IMR-90 (cell line): ENCODE measurements at regions not wholly inside any gene's neighbourhood (a gene's known extent, or its start where the extent isn't known, plus 50 kb on each side); places are given as distances from the start of the nearest gene placed in this dataset.

ENCODE experiments used
- ATAC-seq: fragments of 200-7000 bp; cut with Tn5 transposase; 2 replicates; pipeline ENCODE4 v1.9.1; 2020; ENCODE audit warnings: low read depth, mild to moderate bottlenecking, moderate library complexity
- BruUV-seq: library from RNA; stranded (reverse); fragments of 400-500 nt; replicated peaks from 2 replicates; lab custom pipeline; 2021; lab: Mats Ljungman, UMichigan
- CTCF ChIA-PET: fragments of 300-600 bp; formaldehyde crosslinking; extraction: SDS; loops from one replicate; lab custom pipeline; 2021; ENCODE audit warnings: antibody characterized with exemption; lab: Yijun Ruan, JAX
- POLR2A ChIA-PET: fragments of 300-600 bp; sonication (Branson Sonifier 250); formaldehyde crosslinking; loops from one replicate; lab custom pipeline; 2022; ENCODE audit warnings: antibody characterized with exemption; ENCODE audit not compliant: unreplicated experiment; lab: Charles Lee
- DNase-seq: peaks from one replicate; pipeline ENCODE4 v3.0.0; 2013
- H2AFZ ChIP-seq: replicated peaks from 2 replicates; pipeline ENCODE3; 2013; ENCODE audit warnings: low read length, mild to moderate bottlenecking; ENCODE audit not compliant: poor library complexity
- H2AK5ac ChIP-seq: 2 replicates; pipeline ENCODE4 v1.6.1; 2013; ENCODE audit warnings: low read depth, low read length, inconsistent platforms
- H2AK9ac ChIP-seq: replicated peaks from 2 replicates; pipeline ENCODE3; 2013; ENCODE audit warnings: mild to moderate bottlenecking, low read depth, low read length, moderate library complexity; ENCODE audit not compliant: poor library complexity
- H2BK120ac ChIP-seq: 2 replicates; pipeline ENCODE4 v1.6.1; 2013; ENCODE audit warnings: low read depth, low read length, inconsistent platforms
- H2BK15ac ChIP-seq: 3 replicates; pipeline ENCODE4 v1.6.1; 2013; ENCODE audit warnings: low read depth, low read length, inconsistent platforms
- H2BK20ac ChIP-seq: 2 replicates; pipeline ENCODE4 v1.6.1; 2013; ENCODE audit warnings: low read depth, mild to moderate bottlenecking, inconsistent platforms, low read length, moderate library complexity
- H2BK5ac ChIP-seq: 2 replicates; pipeline ENCODE4 v1.6.1; 2013; ENCODE audit warnings: mild to moderate bottlenecking, low read depth, low read length, inconsistent platforms; ENCODE audit not compliant: poor library complexity, severe bottlenecking
- H3K14ac ChIP-seq: replicated peaks from 2 replicates; pipeline ENCODE4 v1.6.1; 2013; ENCODE audit warnings: low read depth, low read length, inconsistent platforms
- H3K18ac ChIP-seq: 2 replicates; pipeline ENCODE4 v1.6.1; 2013; ENCODE audit warnings: low read depth, low read length, control low read depth
- H3K23ac ChIP-seq: 2 replicates; pipeline ENCODE4 v1.6.1; 2013; ENCODE audit warnings: low read depth, low read length, inconsistent platforms
- H3K27ac ChIP-seq: 2 replicates; pipeline ENCODE4 v1.5.1; 2013; ENCODE audit warnings: mild to moderate bottlenecking, control low read depth, low read length; ENCODE audit not compliant: insufficient read depth
- H3K27me3 ChIP-seq: 2 replicates; pipeline ENCODE4 v1.6.1; 2013; ENCODE audit warnings: low read length; ENCODE audit not compliant: control insufficient read depth, insufficient read depth
- H3K36me3 ChIP-seq: 2 replicates; pipeline ENCODE4 v1.6.1; 2013; ENCODE audit warnings: low read length, mixed read lengths; ENCODE audit not compliant: control insufficient read depth, insufficient read depth
- H3K4ac ChIP-seq: 2 replicates; pipeline ENCODE4 v1.6.1; 2013; ENCODE audit warnings: low read depth, low read length, inconsistent platforms
- H3K4me1 ChIP-seq: 2 replicates; pipeline ENCODE4 v1.6.1; 2013; ENCODE audit warnings: low read length, mixed read lengths; ENCODE audit not compliant: control insufficient read depth, insufficient read depth
- H3K4me2 ChIP-seq: 2 replicates; pipeline ENCODE4 v1.6.1; 2013; ENCODE audit warnings: low read depth, mild to moderate bottlenecking, control low read depth, low read length, moderate library complexity
- H3K4me3 ChIP-seq: 2 replicates; pipeline ENCODE4 v1.5.1; 2013; ENCODE audit warnings: low read depth, mild to moderate bottlenecking, control low read depth, low read length, moderate library complexity; ENCODE audit not compliant: insufficient read depth
- H3K56ac ChIP-seq: 2 replicates; pipeline ENCODE4 v1.6.1; 2013; ENCODE audit warnings: low read length, inconsistent platforms; ENCODE audit not compliant: insufficient read depth; ENCODE audit errors: extremely low read depth
- H3K79me1 ChIP-seq, 2 experiments: 2 replicates each; pipeline ENCODE4 v1.6.1; 2013; ENCODE audit warnings: low read length in 2 of 2, inconsistent platforms in 1 of 2, low read depth in 1 of 2
- H3K9ac ChIP-seq: 2 replicates; pipeline ENCODE4 v1.6.1; 2013; ENCODE audit warnings: low read depth, low read length, control low read depth
- H3K9me1 ChIP-seq: 2 replicates; pipeline ENCODE4 v1.6.1; 2013; ENCODE audit warnings: low read length, inconsistent platforms; ENCODE audit not compliant: insufficient read depth
- H3K9me3 ChIP-seq: 2 replicates; pipeline ENCODE4 v1.6.1; 2013; ENCODE audit warnings: low read length; ENCODE audit not compliant: control insufficient read depth, insufficient read depth
- H4K20me1 ChIP-seq: 2 replicates; pipeline ENCODE4 v1.6.1; 2013; ENCODE audit warnings: low read length, inconsistent platforms; ENCODE audit not compliant: insufficient read depth
- H4K5ac ChIP-seq: 2 replicates; pipeline ENCODE4 v1.6.1; 2013; ENCODE audit warnings: mild to moderate bottlenecking, low read depth, low read length, control low read depth
- H4K8ac ChIP-seq, 2 experiments: 2 replicates each; pipeline ENCODE4 v1.6.1; 2013; ENCODE audit warnings: low read depth in 2 of 2, low read length in 2 of 2, control low read depth in 1 of 2, inconsistent platforms in 1 of 2
- H4K91ac ChIP-seq: 2 replicates; pipeline ENCODE4 v1.6.1; 2013; ENCODE audit warnings: low read depth, low read length, inconsistent platforms; ENCODE audit not compliant: insufficient read depth
- BHLHE40 ChIP-seq: fragments of 150-350 bp; IDR thresholded peaks from 2 replicates; pipeline ENCODE4 v1.6.1; 2016; ENCODE audit warnings: mild to moderate bottlenecking, low read depth, low read length
- CEBPB ChIP-seq: IDR thresholded peaks from 2 replicates; pipeline ENCODE4 v1.6.1; 2012; ENCODE audit warnings: low read depth, low read length, improper control_type of control experiment
- FOS ChIP-seq: fragments of 150-350 bp; IDR thresholded peaks from 2 replicates; pipeline ENCODE4 v1.6.1; 2016; ENCODE audit warnings: low read depth, low read length
- MAFK ChIP-seq: IDR thresholded peaks from 2 replicates; pipeline ENCODE4 v1.6.1; 2012; ENCODE audit warnings: low read depth, low read length, improper control_type of control experiment
- MXI1 ChIP-seq: IDR thresholded peaks from 2 replicates; pipeline ENCODE4 v1.6.1; 2012; ENCODE audit warnings: low read depth, mild to moderate bottlenecking, low read length, moderate library complexity, borderline replicate concordance
- NFE2L2 ChIP-seq: fragments of 150-350 bp; IDR thresholded peaks from 2 replicates; pipeline ENCODE4 v1.6.1; 2016; ENCODE audit warnings: low read depth, mild to moderate bottlenecking, low read length
- POLR2A ChIP-seq: IDR thresholded peaks from 2 replicates; pipeline ENCODE4 v1.6.1; 2012; ENCODE audit warnings: mild to moderate bottlenecking, low read depth, low read length
- RAD21 ChIP-seq: IDR thresholded peaks from 2 replicates; pipeline ENCODE4 v1.6.1; 2012; ENCODE audit warnings: low read length, improper control_type of control experiment
- SMC3 ChIP-seq: fragments of 150-350 bp; IDR thresholded peaks from 2 replicates; pipeline ENCODE4 v1.6.1; 2016; ENCODE audit warnings: low read depth, mild to moderate bottlenecking, antibody characterized with exemption, low read length, moderate library complexity
- WGBS, 2 experiments: methylation state at CpG; one replicate each; pipeline versions ENCODE4 v1.1.5 to v1.1.7; 2013; ENCODE audit warnings: missing lambda C conversion rate in 2 of 2; ENCODE audit not compliant: insufficient read length in 1 of 2; ENCODE audit errors: extremely low coverage in 2 of 2; 5-methylcytosine and 5-hydroxymethylcytosine counted together
- dilution Hi-C: fragments of 300-500 bp; cut with HindIII; formaldehyde crosslinking; loops from one replicate; pipeline ENCODE4 v1.14.3; 2018; ENCODE audit warnings: low sequenced_read_pairs; ENCODE audit not compliant: unreplicated experiment
- in situ Hi-C: fragments of 300-500 bp; cut with MboI; formaldehyde crosslinking; loops from 3 replicates; pipeline ENCODE4 v1.14.3; 2019; ENCODE audit warnings: low sequenced_read_pairs, inconsistent platforms, mixed read lengths
- intact Hi-C: fragments of 100-400 bp; cut with micrococcal nuclease; formaldehyde crosslinking; loops from 2 replicates; pipeline ENCODE4 v1.10.0; 2022
- TF ChIP-seq, protein P1 (sequence below): fragments of 150-350 bp; IDR thresholded peaks from 2 replicates; pipeline ENCODE4 v1.6.1; 2017; ENCODE audit warnings: mild to moderate bottlenecking, antibody characterized with exemption, low read length, low read depth

GRCh38 chr17:79429864-79430494 lies 180.9 kb downstream of the RBFOX3 start:
- H2BK20ac ChIP-seq, result no peak overlapping the region
- H4K20me1 ChIP-seq, result no peaks in the 10 kb centered on the region
- CTCF ChIA-PET, result no interaction called here
- no peak overlapping the region for H4K91ac ChIP-seq
- no peak overlapping the region for H2AFZ ChIP-seq
- H2AK9ac ChIP-seq, result no peak overlapping the region
- no peak overlapping the region for H2AK5ac ChIP-seq
- no peak overlapping the region for H2BK15ac ChIP-seq
- no peaks in the 10 kb centered on the region for H3K9me3 ChIP-seq
- H3K9me1 ChIP-seq, result no peaks in the 10 kb centered on the region
- no peak overlapping the region for H4K5ac ChIP-seq
- H3K4me2 ChIP-seq, result no peak overlapping the region
- H3K56ac ChIP-seq, result no peak overlapping the region
- POLR2A ChIA-PET, result no interaction called here
- dilution Hi-C loops (no loop called here), in situ Hi-C loops (no loop called here), intact Hi-C loops (no loop called here)
- H3K4ac ChIP-seq, result no peak overlapping the region
- no peak for ATAC-seq
- no peak overlapping the region for H3K27ac ChIP-seq
- no peaks in the 10 kb centered on the region for H3K79me1 ChIP-seq
- TF ChIP-seq SMC3, result no peak
- no peak for TF ChIP-seq FOS
- TF ChIP-seq MXI1, result no peak
- TF ChIP-seq, protein P1, sequence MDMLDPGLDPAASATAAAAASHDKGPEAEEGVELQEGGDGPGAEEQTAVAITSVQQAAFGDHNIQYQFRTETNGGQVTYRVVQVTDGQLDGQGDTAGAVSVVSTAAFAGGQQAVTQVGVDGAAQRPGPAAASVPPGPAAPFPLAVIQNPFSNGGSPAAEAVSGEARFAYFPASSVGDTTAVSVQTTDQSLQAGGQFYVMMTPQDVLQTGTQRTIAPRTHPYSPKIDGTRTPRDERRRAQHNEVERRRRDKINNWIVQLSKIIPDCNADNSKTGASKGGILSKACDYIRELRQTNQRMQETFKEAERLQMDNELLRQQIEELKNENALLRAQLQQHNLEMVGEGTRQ, result no peak
- TF ChIP-seq CEBPB, result no peak
- no peak for TF ChIP-seq BHLHE40
- TF ChIP-seq NFE2L2, result no peak
- no peak for TF ChIP-seq MAFK
- TF ChIP-seq RAD21, result no peak
- TF ChIP-seq POLR2A, result no peak
- no peak for DNase-seq
- H3K4me1 ChIP-seq, result no peaks in the 10 kb centered on the region
- no peak overlapping the region for H3K23ac ChIP-seq
- H2BK5ac ChIP-seq, result no peak overlapping the region
- H3K36me3 ChIP-seq, result no peaks in the 10 kb centered on the region
- H3K14ac ChIP-seq, result no peak overlapping the region
- no peak overlapping the region for H2BK120ac ChIP-seq
- no peak overlapping the region for H4K8ac ChIP-seq
- no peak overlapping the region for H3K18ac ChIP-seq
- no peak overlapping the region for H3K9ac ChIP-seq
- H3K27me3 ChIP-seq, result no peaks in the 10 kb centered on the region; the same call in 1 of the 2 replicates
- no CpG with 5 or more reads among the region's 12 CpGs for WGBS, 2 experiments
- H3K4me3 ChIP-seq, result no peak overlapping the region
- no TSS peak for BruUV-seq
